Heart right ventricle (tissue), 16 donors: ENCODE measurements at regions not wholly inside any gene's neighbourhood (a gene's known extent, or its start where the extent isn't known, plus 50 kb on each side); places are given as distances from the start of the nearest gene placed in this dataset.
A peak's percentile ranks its signal among the peaks of the same experiment; 100 is the strongest.

ENCODE experiments used
- ATAC-seq, 8 donors: fragments of 200-7000 bp; cut with Tn5 transposase; one replicate each; pipeline ENCODE4 v1.9.1; 2020; ENCODE audit warnings: mild to moderate bottlenecking in 8 of 8, moderate library complexity in 8 of 8, moderate number of reproducible peaks in 1 of 8
- DNase-seq, 2 donors: peaks; one replicate each; pipeline ENCODE4 v3.0.0-alpha.2; 2020
- H3K27ac ChIP-seq, 10 donors: fragments of 200-600 bp; sonication (generic) in 2 of 10; one replicate each; pipeline versions ENCODE4 v1.5.0 to v1.8.0; 2020 to 2022; ENCODE audit warnings: mild to moderate bottlenecking in 3 of 10
- H3K27me3 ChIP-seq, 7 donors: fragments of 200-600 bp; one replicate each; pipeline ENCODE4 v1.8.0; 2021 to 2022; ENCODE audit warnings: mild to moderate bottlenecking in 2 of 7
- H3K36me3 ChIP-seq, 9 donors: fragments of 200-600 bp; sonication (generic) in 1 of 9; one replicate each; pipeline versions ENCODE4 v1.5.0 to v1.8.0; 2020 to 2022; ENCODE audit warnings: mild to moderate bottlenecking in 2 of 9
- H3K4me1 ChIP-seq, 9 donors: fragments of 200-600 bp; sonication (generic) in 1 of 9; one replicate each; pipeline versions ENCODE4 v1.5.0 to v1.8.0; 2020 to 2022; ENCODE audit warnings: mild to moderate bottlenecking in 4 of 9
- H3K4me3 ChIP-seq, 10 donors: fragments of 200-600 bp; sonication (generic) in 2 of 10; one replicate each; pipeline versions ENCODE4 v1.5.0 to v1.8.0; 2020 to 2022; ENCODE audit warnings: mild to moderate bottlenecking in 7 of 10, moderate library complexity in 2 of 10
- H3K9me3 ChIP-seq, 11 donors: fragments of 200-600 bp in 10 of 11; sonication (generic) in 2 of 11; one replicate each; pipeline versions ENCODE4 v1.5.0 to v1.8.0; 2013 to 2022; ENCODE audit warnings: mild to moderate bottlenecking in 2 of 11, control low read depth in 1 of 11, moderate library complexity in 1 of 11
- WGBS, 2 donors: extraction: QIAGEN DNeasy Blood & Tissue Kit; methylation state at CpG; one replicate each; pipeline ENCODE4 v1.1.7; 2013; ENCODE audit warnings: inconsistent platforms in 1 of 2; 5-methylcytosine and 5-hydroxymethylcytosine counted together
- intact Hi-C, 10 donors: fragments of 100-400 bp; cut with DNase I; formaldehyde crosslinking; loops; one replicate each; pipeline versions ENCODE4 v1.11.1 to v1.14.2; 2022
- TF ChIP-seq, protein P1 (sequence below), 9 donors: fragments of 200-600 bp; sonication (generic) in 2 of 9; IDR thresholded peaks; one replicate each; pipeline versions ENCODE4 v1.5.0 to v1.8.0; 2021 to 2022; ENCODE audit warnings: antibody characterized with exemption in 9 of 9, mild to moderate bottlenecking in 5 of 9, moderate library complexity in 1 of 9
- donor health status: Arrhythmogenic right ventricular cardiomyopathy.
- donor health status: ischemic (EF 13 %, LVEDD 7.1; RV severe dilation, severe dysfunction).
- donor health status: healthy with polysubstance abuse.
- donor health status: DM: no; HTN: yes; CAD: no.
- donor health status: DM: no; HTN: no; CAD: no.
- donor health status: ischemic (EF 25% LVEDD 6.9; RV normal size, moderate dysfunction).
- donor health status: ischemic (EF 25% LVEDD 5.7; RV mildly dilated, moderate dysfunction).
- donor health status: healthy.
- donor health status: DM: yes; HTN: yes; CAD: no.
- donor health status: Ischemic cardiomyopathy.
- donor health status: ischemic (EF 35%, LVEDD 5.7; RV mildly dilated, moderate dysfunction).
- donor health status: nonischemic (EF 11% LVEDD 7.7; RV severe dilation, severe dysfunction).
- donor health status: DM: yes; HTN: yes; CAD: no.
- donor health status: PGD.
- donor health status: ischemic (EF 29% LVEDD 5.4; RV normal size, mild dysfunction).
- donor health status: nonischemic (EF 23%, LVEDD 6.1; RV moderate dilation, normal function).

DNA sequence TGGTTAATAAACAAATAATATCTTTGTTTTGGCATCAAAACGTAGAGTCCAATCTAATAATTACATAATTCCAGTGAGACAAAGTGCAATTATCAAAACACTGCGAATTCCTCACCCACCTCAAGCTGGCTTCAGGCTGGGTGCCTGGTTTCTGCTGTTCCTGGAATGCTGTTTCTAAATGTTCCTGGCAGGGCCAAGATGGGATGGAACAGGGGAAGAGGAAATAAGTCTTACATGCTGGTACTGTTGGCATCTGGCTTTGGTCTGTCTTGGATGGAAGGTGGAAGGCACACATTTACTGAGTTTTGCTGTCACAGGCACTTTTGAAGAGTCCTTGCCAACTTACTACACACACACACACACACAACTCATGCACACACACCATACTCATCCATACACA, 101.9 kb upstream of the SLCO3A1 start:
- TF ChIP-seq, protein P1, sequence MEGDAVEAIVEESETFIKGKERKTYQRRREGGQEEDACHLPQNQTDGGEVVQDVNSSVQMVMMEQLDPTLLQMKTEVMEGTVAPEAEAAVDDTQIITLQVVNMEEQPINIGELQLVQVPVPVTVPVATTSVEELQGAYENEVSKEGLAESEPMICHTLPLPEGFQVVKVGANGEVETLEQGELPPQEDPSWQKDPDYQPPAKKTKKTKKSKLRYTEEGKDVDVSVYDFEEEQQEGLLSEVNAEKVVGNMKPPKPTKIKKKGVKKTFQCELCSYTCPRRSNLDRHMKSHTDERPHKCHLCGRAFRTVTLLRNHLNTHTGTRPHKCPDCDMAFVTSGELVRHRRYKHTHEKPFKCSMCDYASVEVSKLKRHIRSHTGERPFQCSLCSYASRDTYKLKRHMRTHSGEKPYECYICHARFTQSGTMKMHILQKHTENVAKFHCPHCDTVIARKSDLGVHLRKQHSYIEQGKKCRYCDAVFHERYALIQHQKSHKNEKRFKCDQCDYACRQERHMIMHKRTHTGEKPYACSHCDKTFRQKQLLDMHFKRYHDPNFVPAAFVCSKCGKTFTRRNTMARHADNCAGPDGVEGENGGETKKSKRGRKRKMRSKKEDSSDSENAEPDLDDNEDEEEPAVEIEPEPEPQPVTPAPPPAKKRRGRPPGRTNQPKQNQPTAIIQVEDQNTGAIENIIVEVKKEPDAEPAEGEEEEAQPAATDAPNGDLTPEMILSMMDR (IDR thresholded peaks at IDR 0.05) = no peak
- DNase-seq = no peak
- 67 to 77% methylated on average over 2 of the region's 2 CpGs for WGBS, 2 donors
- Histone ChIP-seq H3K27me3 (no peaks in the 10 kb centered on the region), H3K36me3 (no peaks in the 10 kb centered on the region), H3K9me3 (no peaks in the 10 kb centered on the region), H3K4me3 (no peak overlapping the region), H3K27ac (no peak overlapping the region), H3K4me1 (no peaks in the 10 kb centered on the region)
- intact Hi-C loops = no loop called here
- ATAC-seq = no peak

DNA sequence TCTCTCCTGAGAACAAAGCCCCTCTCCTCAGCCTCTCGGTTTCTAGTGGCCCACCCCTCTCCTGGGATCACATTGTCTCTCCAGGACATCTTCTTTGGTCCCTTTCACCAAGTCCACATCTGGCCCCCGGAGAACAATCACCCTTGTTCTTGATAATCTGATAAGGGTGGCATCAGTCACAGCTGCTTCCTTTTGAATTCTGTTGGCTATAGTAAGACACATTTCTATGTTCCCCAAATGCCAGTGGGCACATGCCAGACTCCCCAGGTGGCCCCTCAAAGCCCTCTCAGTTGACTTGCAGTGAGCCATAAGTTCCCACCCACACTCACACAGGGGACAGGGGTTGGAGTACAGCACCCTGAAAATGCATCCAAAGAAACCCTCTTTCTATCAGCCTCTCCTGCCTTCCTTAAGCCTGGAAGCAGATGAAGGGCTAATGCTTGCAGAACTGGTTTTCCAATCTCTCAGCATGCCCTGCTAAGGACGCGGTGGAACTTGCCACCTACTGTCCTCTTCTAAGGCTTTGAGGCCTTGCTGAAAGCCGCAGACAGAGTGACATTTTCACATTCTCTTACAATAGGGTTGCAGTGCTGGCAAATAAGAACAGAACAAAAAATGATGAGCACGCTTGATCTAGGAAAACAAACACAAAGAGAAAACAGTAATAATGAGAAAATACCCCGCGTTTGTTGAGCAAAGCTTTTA, 101.3 kb upstream of the SLCO3A1 start:
- Histone ChIP-seq H3K9me3 (no peaks in the 10 kb centered on the region), H3K27ac (no peak overlapping the region), H3K27me3 (no peaks in the 10 kb centered on the region), H3K4me1 (no peaks in the 10 kb centered on the region), H3K4me3 (no peak overlapping the region), H3K36me3 (no peaks in the 10 kb centered on the region)
- WGBS, 2 donors = 72 to 79% methylated on average over 8 of the region's 8 CpGs
- no peak for ATAC-seq
- TF ChIP-seq, protein P1 (IDR thresholded peaks at IDR 0.05) = no peak
- DNase-seq = no peak
- intact Hi-C loops = no loop called here

DNA sequence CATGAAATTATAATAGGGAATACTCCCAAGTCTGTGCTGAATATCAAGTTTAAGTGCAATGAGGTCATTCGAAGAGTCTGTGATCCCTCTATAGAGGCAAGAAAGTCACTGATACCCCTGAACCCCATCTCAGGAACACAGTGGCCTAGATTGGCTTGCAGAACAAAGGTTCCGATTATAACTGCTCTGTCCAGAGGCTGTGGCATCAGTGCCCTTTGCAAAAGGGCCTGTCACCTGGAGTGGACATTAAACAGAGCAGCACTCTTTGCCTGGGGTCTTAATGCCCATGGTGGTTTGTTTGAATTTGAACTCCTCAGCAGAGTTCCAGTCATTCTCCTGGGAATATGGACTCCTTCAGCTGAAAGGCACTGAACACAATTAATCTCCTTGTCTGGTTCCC, 93.9 kb upstream of the SLCO3A1 start:
- H3K4me1 ChIP-seq = no peaks in the 10 kb centered on the region
- TF ChIP-seq, protein P1 (IDR thresholded peaks at IDR 0.05) = no peak
- DNase-seq = no peak
- peak in 1 of 8 donors; percentile 64 for ATAC-seq
- no peak overlapping the region for H3K27ac ChIP-seq
- intact Hi-C loops = no loop called here
- WGBS, 2 donors = 58 to 78% methylated on average over 2 of the region's 2 CpGs
- H3K4me3 ChIP-seq = no peak overlapping the region
- peaks cover 0 to 5% (median 0%) of the 10 kb centered on the region in 7 donors for H3K27me3 ChIP-seq
- H3K9me3 ChIP-seq = no peaks in the 10 kb centered on the region
- no peaks in the 10 kb centered on the region for H3K36me3 ChIP-seq

DNA sequence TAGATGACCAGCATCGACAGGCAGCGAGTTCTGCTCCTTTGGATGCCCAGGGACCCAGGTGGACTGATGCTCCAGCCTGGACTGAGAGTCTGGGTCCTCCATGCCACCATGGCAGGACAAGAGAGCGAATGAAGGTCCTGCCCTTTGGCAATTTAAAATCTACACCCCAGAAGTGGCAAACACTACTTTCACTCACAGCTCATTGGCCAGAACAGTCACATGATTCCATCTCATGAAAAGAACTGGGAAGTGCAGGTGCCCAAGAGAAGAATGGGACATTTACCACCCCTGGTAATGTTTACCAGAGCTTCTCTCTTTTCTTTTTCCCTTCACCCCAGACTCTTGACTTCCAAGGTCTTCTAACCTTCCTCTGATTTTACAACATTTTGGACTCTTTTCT, 87.8 kb upstream of the SLCO3A1 start:
- no peak overlapping the region for H3K4me3 ChIP-seq
- DNase-seq = no peak
- peaks cover 0 to 6% (median 0%) of the 10 kb centered on the region in 9 donors for H3K4me1 ChIP-seq
- H3K36me3 ChIP-seq = no peaks in the 10 kb centered on the region
- no peak for ATAC-seq
- H3K27ac ChIP-seq = no peak overlapping the region
- no peaks in the 10 kb centered on the region for H3K9me3 ChIP-seq
- 92 to 93% methylated on average over 3 of the region's 3 CpGs for WGBS, 2 donors
- intact Hi-C loops = no loop called here
- peaks cover 0 to 5% (median 0%) of the 10 kb centered on the region in 7 donors for H3K27me3 ChIP-seq
- TF ChIP-seq, protein P1 (IDR thresholded peaks at IDR 0.05) = no peak
